K562 (cell line): ENCODE measurements at regions not wholly inside any gene's neighbourhood (a gene's known extent, or its start where the extent isn't known, plus 50 kb on each side); places are given as distances from the start of the nearest gene placed in this dataset.

Source experiments
- ATAC-seq: fragments of 200-7000 bp; cut with Tn5 transposase; 3 replicates; pipeline ENCODE4 v1.9.1; 2020; ENCODE audit warnings: moderate library complexity
- BruUV-seq: library from RNA; stranded (reverse); fragments of 400-500 nt; replicated peaks from 2 replicates; lab custom pipeline; 2021; lab: Mats Ljungman, UMichigan
- CTCF ChIA-PET: fragments of 300-600 bp; formaldehyde crosslinking; extraction: SDS; loops from one replicate; lab custom pipeline; 2021; ENCODE audit warnings: low intra/inter-chr PET ratio; lab: Yijun Ruan, JAX
- POLR2A ChIA-PET: fragments of 300-600, 350-650 bp; sonication (Branson Sonifier 250); formaldehyde crosslinking; extraction: SDS; loops from one replicate; lab custom pipeline; 2021; ENCODE audit warnings: antibody characterized with exemption, inconsistent platforms; lab: Yijun Ruan, JAX
- DNase-seq, 4 experiments: peaks; one replicate each; pipeline versions ENCODE4 v3.0.0 to v3.0.0-alpha.2; 2011 to 2018; ENCODE audit warnings: low spot score in 3 of 4, mixed read lengths in 3 of 4; ENCODE audit errors: extremely low read depth in 1 of 4
- FAIRE-seq: peaks from 2 replicates; lab custom pipeline; 2011; peaks lifted over from hg19 to GRCh38; lab: Jason Lieb, UNC
- H2AFZ ChIP-seq: 2 replicates; pipeline ENCODE4 v1.6.0; 2011; ENCODE audit warnings: low read depth, low read length, control low read depth, inconsistent platforms
- H3K27ac ChIP-seq: fragments of 200-600 bp; 3 replicates; pipeline ENCODE4 v1.8.0; 2011; ENCODE audit warnings: low read depth, mild to moderate bottlenecking, control low read depth, inconsistent platforms, low read length, moderate library complexity, mixed read lengths; ENCODE audit errors: extremely low read depth
- H3K27me3 ChIP-seq, 2 experiments: fragments of 300-600 bp in 1 of 2; 2 replicates in 1 of 2; 3 replicates in 1 of 2; pipeline versions ENCODE4 v1.6.0 to v1.8.0; 2011; ENCODE audit warnings: inconsistent platforms in 2 of 2, low read length in 2 of 2, mild to moderate bottlenecking in 1 of 2, mixed read lengths in 1 of 2, moderate library complexity in 1 of 2; ENCODE audit not compliant: control insufficient read depth in 2 of 2, insufficient read depth in 2 of 2
- H3K36me3 ChIP-seq: fragments of 300-600 bp; 3 replicates; pipeline ENCODE4 v1.8.0; 2011; ENCODE audit warnings: mild to moderate bottlenecking, low read length, inconsistent platforms; ENCODE audit not compliant: control insufficient read depth, insufficient read depth
- H3K4me1 ChIP-seq, 2 experiments: fragments of 200-600 bp in 1 of 2; replicated peaks in 1 of 2; 2 replicates in 1 of 2; 3 replicates in 1 of 2; pipeline versions ENCODE4 v1.5.1 to v1.8.0; 2011; ENCODE audit warnings: inconsistent platforms in 2 of 2, low read length in 2 of 2, mild to moderate bottlenecking in 1 of 2, mixed read lengths in 1 of 2, moderate library complexity in 1 of 2; ENCODE audit not compliant: control insufficient read depth in 2 of 2, insufficient read depth in 2 of 2
- H3K4me2 ChIP-seq: 2 replicates; pipeline ENCODE4 v1.6.1; 2011; ENCODE audit warnings: low read length, control low read depth, inconsistent platforms, mixed read lengths; ENCODE audit not compliant: insufficient read depth
- H3K4me3 ChIP-seq: fragments of 200-600 bp; sonication (generic), shearing (Covaris generic); 2 replicates; pipeline ENCODE4 v1.5.1; 2016; ENCODE audit warnings: control low read depth, inconsistent platforms
- H3K79me2 ChIP-seq: fragments of 200-600 bp; 3 replicates; pipeline ENCODE4 v1.8.0; 2011; ENCODE audit warnings: low read length, inconsistent platforms; ENCODE audit not compliant: control insufficient read depth, insufficient read depth
- H3K9ac ChIP-seq, 2 experiments: 2 replicates each; pipeline versions ENCODE4 v1.6.0 to v1.6.1; 2011; ENCODE audit warnings: low read depth in 2 of 2, low read length in 2 of 2, control low read depth in 1 of 2, inconsistent platforms in 1 of 2, mild to moderate bottlenecking in 1 of 2, mixed read lengths in 1 of 2; ENCODE audit not compliant: insufficient read depth in 1 of 2
- H3K9me1 ChIP-seq: one replicate; pipeline ENCODE4 v1.6.0; 2011; ENCODE audit warnings: inconsistent platforms, mild to moderate bottlenecking, low read length, moderate library complexity; ENCODE audit not compliant: control insufficient read depth, insufficient read depth
- H3K9me3 ChIP-seq: replicated peaks from 2 replicates; pipeline ENCODE4 v1.5.1; 2011; ENCODE audit warnings: low read depth, low read length, inconsistent platforms; ENCODE audit not compliant: control insufficient read depth, insufficient read depth
- H4K20me1 ChIP-seq: replicated peaks from 2 replicates; pipeline ENCODE4 v1.6.1; 2011; ENCODE audit warnings: low read length, inconsistent platforms, mixed read lengths; ENCODE audit not compliant: control insufficient read depth, insufficient read depth
- CAMTA2 ChIP-seq: fragments of 250-450 bp; sonication (Bioruptor Pico); conservative IDR thresholded peaks from 2 replicates; pipeline ENCODE4 v1.5.1; 2022
- DMBX1 ChIP-seq: fragments of 250-450 bp; sonication (Bioruptor Pico); IDR thresholded peaks from 2 replicates; pipeline ENCODE4 v1.8.0; 2022; ENCODE audit warnings: inconsistent platforms, mild to moderate bottlenecking, moderate library complexity, borderline replicate concordance
- JUND ChIP-seq, 2 experiments: IDR thresholded peaks; 2 replicates in 1 of 2; 3 replicates in 1 of 2; pipeline ENCODE4 v1.6.1; 2011; ENCODE audit warnings: borderline replicate concordance in 2 of 2, low read depth in 2 of 2, low read length in 2 of 2, improper control_type of control experiment in 1 of 2, missing biosample characterization in 1 of 2, missing genetic modification characterization in 1 of 2, missing genetic modification reagents in 1 of 2
- NFRKB ChIP-seq: fragments of 450-650 bp; IDR thresholded peaks from 2 replicates; pipeline ENCODE4 v1.6.1; 2016; ENCODE audit warnings: low read depth
- NFXL1 ChIP-seq: fragments of 450-650 bp; formaldehyde crosslinking; IDR thresholded peaks from 2 replicates; pipeline ENCODE4 v1.4.0; 2021; ENCODE audit warnings: mild to moderate bottlenecking
- NFYB ChIP-seq: IDR thresholded peaks from 2 replicates; pipeline ENCODE4 v1.6.1; 2011; ENCODE audit warnings: mild to moderate bottlenecking, moderate library complexity; ENCODE audit not compliant: insufficient read length; ENCODE audit errors: extremely low read depth
- RCOR1 ChIP-seq, 2 experiments: IDR thresholded peaks; 2 replicates each; pipeline ENCODE4 v1.6.1; 2012; ENCODE audit warnings: low read depth in 2 of 2, low read length in 2 of 2, borderline replicate concordance in 1 of 2, improper control_type of control experiment in 1 of 2
- SAP30 ChIP-seq: fragments of 200-600 bp; sonication (generic); IDR thresholded peaks from 2 replicates; pipeline ENCODE4 v1.6.1; 2012; ENCODE audit warnings: borderline replicate concordance, low read depth, mild to moderate bottlenecking, moderate library complexity, low read length, control low read depth, inconsistent platforms; ENCODE audit not compliant: insufficient read depth, poor library complexity, severe bottlenecking
- TEAD2 ChIP-seq: fragments of 450-650 bp; IDR thresholded peaks from 2 replicates; pipeline ENCODE4 v1.6.1; 2016; ENCODE audit warnings: missing genetic modification characterization, control low read depth, missing compliant biosample characterization
- ZNF507 ChIP-seq: conservative IDR thresholded peaks from 2 replicates; pipeline ENCODE4 v1.6.1; 2017; ENCODE audit warnings: missing genetic modification characterization, missing compliant biosample characterization
- WGBS: fragments of 100-300 bp; shearing (Covaris generic); methylation state at CpG from one replicate; pipeline ENCODE4 v1.1.6; 2016; ENCODE audit warnings: low coverage, mixed read lengths; ENCODE audit not compliant: insufficient coverage; ENCODE audit errors: missing lambda C conversion rate; 5-methylcytosine and 5-hydroxymethylcytosine counted together
- in situ Hi-C: fragments of 300-500 bp; cut with MboI; formaldehyde crosslinking; loops from 4 replicates; pipeline ENCODE4 v1.15.0; 2018; ENCODE audit warnings: inconsistent platforms, mixed read lengths
- intact Hi-C: fragments of 100-400 bp; cut with micrococcal nuclease; formaldehyde crosslinking; loops from 2 replicates; pipeline ENCODE4 v1.14.2; 2022

DNA sequence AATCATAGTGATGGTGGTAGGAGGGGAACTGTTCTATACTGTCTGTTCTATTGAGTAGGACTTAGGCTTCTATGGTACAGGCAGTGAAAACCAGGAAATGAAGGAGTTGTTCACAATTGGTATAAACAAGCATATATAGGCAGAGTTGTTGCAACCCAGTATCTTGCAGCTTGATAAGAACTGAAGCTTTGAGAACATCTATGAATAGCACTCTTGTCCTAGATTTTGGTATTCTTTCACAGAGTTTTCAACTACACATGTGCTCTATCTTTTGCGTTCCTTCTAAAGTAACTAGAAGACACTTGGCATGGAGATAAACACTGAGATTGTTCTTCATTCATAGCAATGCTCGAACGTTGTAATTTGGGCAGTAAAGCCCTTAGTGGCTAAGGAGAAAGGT, 91.8 kb downstream of the KCNJ2 start:
- Histone ChIP-seq H3K9ac (no peak overlapping the region), H3K4me3 (no peak overlapping the region), H3K36me3 (no peaks in the 10 kb centered on the region), H3K4me1 (no peaks in the 10 kb centered on the region), H3K9me3 (no peaks in the 10 kb centered on the region), H3K27me3 (no peaks in the 10 kb centered on the region), H3K4me2 (no peak overlapping the region), H4K20me1 (no peaks in the 10 kb centered on the region), H3K79me2 (no peaks in the 10 kb centered on the region), H3K9me1 (no peaks in the 10 kb centered on the region), H2AFZ (no peak overlapping the region), H3K27ac (no peak overlapping the region)
- POLR2A ChIA-PET, result no interaction called here
- 0% methylated on average over 3 of the region's 3 CpGs for WGBS
- no peak for TF ChIP-seq ZNF507 (tag)
- no peak for TF ChIP-seq NFRKB
- TF ChIP-seq DMBX1 (CRISPR knock-in tag), result no peak
- no peak for TF ChIP-seq TEAD2
- no peak for TF ChIP-seq SAP30
- no peak for TF ChIP-seq JUND (IDR thresholded peaks at IDR 0.05; ENCODE audit: borderline replicate concordance, low read depth, low read length)
- no peak for TF ChIP-seq JUND (tag; IDR thresholded peaks at IDR 0.05; ENCODE audit: borderline replicate concordance, low read depth, low read length)
- TF ChIP-seq NFXL1, result no peak
- no peak for TF ChIP-seq CAMTA2 (CRISPR knock-in tag)
- no peak for TF ChIP-seq NFYB
- TF ChIP-seq RCOR1 (IDR thresholded peaks at IDR 0.05; ENCODE audit: borderline replicate concordance in 1 of 2, low read depth in 2 of 2, low read length in 2 of 2), result no peak
- DNase-seq, result no peak
- no peak for FAIRE-seq
- intact Hi-C loops, result no loop called here
- CTCF ChIA-PET, result no interaction called here
- BruUV-seq, result no TSS peak
- in situ Hi-C loops, result no loop called here
- ATAC-seq, result no peak
